IMR-90 (cell line): ENCODE measurements at regions not wholly inside any gene's neighbourhood (a gene's known extent, or its start where the extent isn't known, plus 50 kb on each side); places are given as distances from the start of the nearest gene placed in this dataset.

Experiments used
- ATAC-seq: fragments of 200-7000 bp; cut with Tn5 transposase; 2 replicates; pipeline ENCODE4 v1.9.1; 2020; ENCODE audit warnings: low read depth, mild to moderate bottlenecking, moderate library complexity
- BruUV-seq: library from RNA; stranded (reverse); fragments of 400-500 nt; replicated peaks from 2 replicates; lab custom pipeline; 2021; lab: Mats Ljungman, UMichigan
- CTCF ChIA-PET: fragments of 300-600 bp; formaldehyde crosslinking; extraction: SDS; loops from one replicate; lab custom pipeline; 2021; ENCODE audit warnings: antibody characterized with exemption; lab: Yijun Ruan, JAX
- POLR2A ChIA-PET: fragments of 300-600 bp; sonication (Branson Sonifier 250); formaldehyde crosslinking; loops from one replicate; lab custom pipeline; 2022; ENCODE audit warnings: antibody characterized with exemption; ENCODE audit not compliant: unreplicated experiment; lab: Charles Lee
- DNase-seq: peaks from one replicate; pipeline ENCODE4 v3.0.0; 2013
- H2AFZ ChIP-seq: replicated peaks from 2 replicates; pipeline ENCODE3; 2013; ENCODE audit warnings: low read length, mild to moderate bottlenecking; ENCODE audit not compliant: poor library complexity
- H2AK5ac ChIP-seq: 2 replicates; pipeline ENCODE4 v1.6.1; 2013; ENCODE audit warnings: low read depth, low read length, inconsistent platforms
- H2AK9ac ChIP-seq: replicated peaks from 2 replicates; pipeline ENCODE3; 2013; ENCODE audit warnings: mild to moderate bottlenecking, low read depth, low read length, moderate library complexity; ENCODE audit not compliant: poor library complexity
- H2BK120ac ChIP-seq: 2 replicates; pipeline ENCODE4 v1.6.1; 2013; ENCODE audit warnings: low read depth, low read length, inconsistent platforms
- H2BK15ac ChIP-seq: 3 replicates; pipeline ENCODE4 v1.6.1; 2013; ENCODE audit warnings: low read depth, low read length, inconsistent platforms
- H2BK20ac ChIP-seq: 2 replicates; pipeline ENCODE4 v1.6.1; 2013; ENCODE audit warnings: low read depth, mild to moderate bottlenecking, inconsistent platforms, low read length, moderate library complexity
- H2BK5ac ChIP-seq: 2 replicates; pipeline ENCODE4 v1.6.1; 2013; ENCODE audit warnings: mild to moderate bottlenecking, low read depth, low read length, inconsistent platforms; ENCODE audit not compliant: poor library complexity, severe bottlenecking
- H3K14ac ChIP-seq: replicated peaks from 2 replicates; pipeline ENCODE4 v1.6.1; 2013; ENCODE audit warnings: low read depth, low read length, inconsistent platforms
- H3K18ac ChIP-seq: 2 replicates; pipeline ENCODE4 v1.6.1; 2013; ENCODE audit warnings: low read depth, low read length, control low read depth
- H3K23ac ChIP-seq: 2 replicates; pipeline ENCODE4 v1.6.1; 2013; ENCODE audit warnings: low read depth, low read length, inconsistent platforms
- H3K27ac ChIP-seq: 2 replicates; pipeline ENCODE4 v1.5.1; 2013; ENCODE audit warnings: mild to moderate bottlenecking, control low read depth, low read length; ENCODE audit not compliant: insufficient read depth
- H3K27me3 ChIP-seq: 2 replicates; pipeline ENCODE4 v1.6.1; 2013; ENCODE audit warnings: low read length; ENCODE audit not compliant: control insufficient read depth, insufficient read depth
- H3K36me3 ChIP-seq: 2 replicates; pipeline ENCODE4 v1.6.1; 2013; ENCODE audit warnings: low read length, mixed read lengths; ENCODE audit not compliant: control insufficient read depth, insufficient read depth
- H3K4ac ChIP-seq: 2 replicates; pipeline ENCODE4 v1.6.1; 2013; ENCODE audit warnings: low read depth, low read length, inconsistent platforms
- H3K4me1 ChIP-seq: 2 replicates; pipeline ENCODE4 v1.6.1; 2013; ENCODE audit warnings: low read length, mixed read lengths; ENCODE audit not compliant: control insufficient read depth, insufficient read depth
- H3K4me2 ChIP-seq: 2 replicates; pipeline ENCODE4 v1.6.1; 2013; ENCODE audit warnings: low read depth, mild to moderate bottlenecking, control low read depth, low read length, moderate library complexity
- H3K4me3 ChIP-seq: 2 replicates; pipeline ENCODE4 v1.5.1; 2013; ENCODE audit warnings: low read depth, mild to moderate bottlenecking, control low read depth, low read length, moderate library complexity; ENCODE audit not compliant: insufficient read depth
- H3K56ac ChIP-seq: 2 replicates; pipeline ENCODE4 v1.6.1; 2013; ENCODE audit warnings: low read length, inconsistent platforms; ENCODE audit not compliant: insufficient read depth; ENCODE audit errors: extremely low read depth
- H3K79me1 ChIP-seq, 2 experiments: 2 replicates each; pipeline ENCODE4 v1.6.1; 2013; ENCODE audit warnings: low read length in 2 of 2, inconsistent platforms in 1 of 2, low read depth in 1 of 2
- H3K9ac ChIP-seq: 2 replicates; pipeline ENCODE4 v1.6.1; 2013; ENCODE audit warnings: low read depth, low read length, control low read depth
- H3K9me1 ChIP-seq: 2 replicates; pipeline ENCODE4 v1.6.1; 2013; ENCODE audit warnings: low read length, inconsistent platforms; ENCODE audit not compliant: insufficient read depth
- H3K9me3 ChIP-seq: 2 replicates; pipeline ENCODE4 v1.6.1; 2013; ENCODE audit warnings: low read length; ENCODE audit not compliant: control insufficient read depth, insufficient read depth
- H4K20me1 ChIP-seq: 2 replicates; pipeline ENCODE4 v1.6.1; 2013; ENCODE audit warnings: low read length, inconsistent platforms; ENCODE audit not compliant: insufficient read depth
- H4K5ac ChIP-seq: 2 replicates; pipeline ENCODE4 v1.6.1; 2013; ENCODE audit warnings: mild to moderate bottlenecking, low read depth, low read length, control low read depth
- H4K8ac ChIP-seq, 2 experiments: 2 replicates each; pipeline ENCODE4 v1.6.1; 2013; ENCODE audit warnings: low read depth in 2 of 2, low read length in 2 of 2, control low read depth in 1 of 2, inconsistent platforms in 1 of 2
- H4K91ac ChIP-seq: 2 replicates; pipeline ENCODE4 v1.6.1; 2013; ENCODE audit warnings: low read depth, low read length, inconsistent platforms; ENCODE audit not compliant: insufficient read depth
- BHLHE40 ChIP-seq: fragments of 150-350 bp; IDR thresholded peaks from 2 replicates; pipeline ENCODE4 v1.6.1; 2016; ENCODE audit warnings: mild to moderate bottlenecking, low read depth, low read length
- CEBPB ChIP-seq: IDR thresholded peaks from 2 replicates; pipeline ENCODE4 v1.6.1; 2012; ENCODE audit warnings: low read depth, low read length, improper control_type of control experiment
- CHD1 ChIP-seq: IDR thresholded peaks from 2 replicates; pipeline ENCODE4 v1.6.1; 2012; ENCODE audit warnings: low read depth, low read length, improper control_type of control experiment
- FOS ChIP-seq: fragments of 150-350 bp; IDR thresholded peaks from 2 replicates; pipeline ENCODE4 v1.6.1; 2016; ENCODE audit warnings: low read depth, low read length
- MAFK ChIP-seq: IDR thresholded peaks from 2 replicates; pipeline ENCODE4 v1.6.1; 2012; ENCODE audit warnings: low read depth, low read length, improper control_type of control experiment
- MAZ ChIP-seq: IDR thresholded peaks from 2 replicates; pipeline ENCODE4 v1.6.1; 2012; ENCODE audit warnings: low read depth, mild to moderate bottlenecking, low read length, improper control_type of control experiment, moderate library complexity, borderline replicate concordance
- MXI1 ChIP-seq: IDR thresholded peaks from 2 replicates; pipeline ENCODE4 v1.6.1; 2012; ENCODE audit warnings: low read depth, mild to moderate bottlenecking, low read length, moderate library complexity, borderline replicate concordance
- NFE2L2 ChIP-seq: fragments of 150-350 bp; IDR thresholded peaks from 2 replicates; pipeline ENCODE4 v1.6.1; 2016; ENCODE audit warnings: low read depth, mild to moderate bottlenecking, low read length
- POLR2A ChIP-seq: IDR thresholded peaks from 2 replicates; pipeline ENCODE4 v1.6.1; 2012; ENCODE audit warnings: mild to moderate bottlenecking, low read depth, low read length
- RAD21 ChIP-seq: IDR thresholded peaks from 2 replicates; pipeline ENCODE4 v1.6.1; 2012; ENCODE audit warnings: low read length, improper control_type of control experiment
- RCOR1 ChIP-seq: IDR thresholded peaks from 2 replicates; pipeline ENCODE4 v1.6.1; 2012; ENCODE audit warnings: mild to moderate bottlenecking, low read length, improper control_type of control experiment; ENCODE audit not compliant: insufficient replicate concordance
- RFX5 ChIP-seq: IDR thresholded peaks from 2 replicates; pipeline ENCODE4 v1.8.0; 2012; ENCODE audit warnings: low read depth, mild to moderate bottlenecking, low read length, moderate library complexity
- SMC3 ChIP-seq: fragments of 150-350 bp; IDR thresholded peaks from 2 replicates; pipeline ENCODE4 v1.6.1; 2016; ENCODE audit warnings: low read depth, mild to moderate bottlenecking, antibody characterized with exemption, low read length, moderate library complexity
- WGBS, 2 experiments: methylation state at CpG; one replicate each; pipeline versions ENCODE4 v1.1.5 to v1.1.7; 2013; ENCODE audit warnings: missing lambda C conversion rate in 2 of 2; ENCODE audit not compliant: insufficient read length in 1 of 2; ENCODE audit errors: extremely low coverage in 2 of 2; 5-methylcytosine and 5-hydroxymethylcytosine counted together
- dilution Hi-C: fragments of 300-500 bp; cut with HindIII; formaldehyde crosslinking; loops from one replicate; pipeline ENCODE4 v1.14.3; 2018; ENCODE audit warnings: low sequenced_read_pairs; ENCODE audit not compliant: unreplicated experiment
- in situ Hi-C: fragments of 300-500 bp; cut with MboI; formaldehyde crosslinking; loops from 3 replicates; pipeline ENCODE4 v1.14.3; 2019; ENCODE audit warnings: low sequenced_read_pairs, inconsistent platforms, mixed read lengths
- intact Hi-C: fragments of 100-400 bp; cut with micrococcal nuclease; formaldehyde crosslinking; loops from 2 replicates; pipeline ENCODE4 v1.10.0; 2022
- TF ChIP-seq, protein P1 (sequence below): fragments of 150-350 bp; IDR thresholded peaks from 2 replicates; pipeline ENCODE4 v1.6.1; 2017; ENCODE audit warnings: mild to moderate bottlenecking, antibody characterized with exemption, low read length, low read depth
- TF ChIP-seq, protein P2 (sequence below): conservative IDR thresholded peaks from 2 replicates; pipeline ENCODE4 v1.5.1; 2012; ENCODE audit warnings: mild to moderate bottlenecking, low read depth, low read length, improper control_type of control experiment
- TF ChIP-seq, protein P3 (sequence below): fragments of 150-350 bp; IDR thresholded peaks from 2 replicates; pipeline ENCODE4 v1.6.1; 2016; ENCODE audit warnings: low read depth, mild to moderate bottlenecking, low read length, moderate library complexity, borderline replicate concordance

DNA sequence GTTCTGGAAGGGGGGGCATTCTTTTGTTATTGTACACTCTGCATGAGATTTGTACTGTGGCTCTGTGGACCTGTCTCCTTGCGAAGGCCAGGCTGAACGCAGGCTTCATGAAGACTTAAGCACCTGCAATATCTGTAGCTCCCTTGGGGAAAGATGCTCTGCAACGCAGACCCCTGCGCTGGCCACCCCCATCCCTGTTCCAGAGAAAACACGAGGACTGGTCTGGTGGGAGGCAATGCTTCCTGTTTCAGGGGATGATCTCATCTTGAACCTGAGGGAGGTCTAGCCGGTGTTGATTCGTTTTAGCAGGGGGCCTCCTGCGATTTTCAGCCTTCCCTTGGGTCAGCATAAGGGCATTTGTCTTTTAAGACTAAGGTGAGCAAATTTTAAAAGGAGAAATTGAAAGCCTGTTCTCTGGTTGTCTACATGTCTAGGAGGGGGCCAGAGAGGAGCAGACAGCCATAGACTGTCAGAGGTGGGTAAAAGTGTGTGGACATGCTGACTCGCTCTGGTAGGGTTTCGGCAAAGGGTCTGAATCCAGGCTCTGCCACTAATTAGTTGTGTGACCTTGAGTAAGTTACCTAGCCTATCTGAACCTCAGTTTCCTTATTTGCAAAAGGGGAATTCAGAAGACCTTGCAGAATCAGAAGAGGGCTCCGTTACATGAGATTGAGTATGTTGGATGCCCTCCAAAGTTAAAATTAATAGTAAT lies 80.9 kb upstream of the RASGRF1 start:
- no peak overlapping the region for H2AK5ac ChIP-seq
- H3K36me3 ChIP-seq, result no peaks in the 10 kb centered on the region
- 14% methylated on average over 1 of the region's 11 CpGs; no CpG with 5 or more reads in 1 of the 2 experiments for WGBS, 2 experiments
- H3K4ac ChIP-seq, result no peak overlapping the region
- H3K9me1 ChIP-seq, result no peaks in the 10 kb centered on the region
- no peak for ATAC-seq
- H3K18ac ChIP-seq, result no peak overlapping the region
- H4K91ac ChIP-seq, result no peak overlapping the region
- no peak overlapping the region for H3K14ac ChIP-seq
- H3K4me3 ChIP-seq, result no peak overlapping the region
- H2BK5ac ChIP-seq, result no peak overlapping the region
- no peak for DNase-seq
- H3K79me1 ChIP-seq, result no peaks in the 10 kb centered on the region
- dilution Hi-C loops (no loop called here), intact Hi-C loops (no loop called here), in situ Hi-C loops (no loop called here)
- TF ChIP-seq FOS (no peak), MXI1 (no peak), RCOR1 (no peak), RAD21 (no peak), MAZ (no peak), SMC3 (no peak), NFE2L2 (no peak), POLR2A (no peak), CEBPB (no peak), BHLHE40 (no peak), MAFK (no peak), RFX5 (no peak), CHD1 (no peak)
- TF ChIP-seq, protein P1, sequence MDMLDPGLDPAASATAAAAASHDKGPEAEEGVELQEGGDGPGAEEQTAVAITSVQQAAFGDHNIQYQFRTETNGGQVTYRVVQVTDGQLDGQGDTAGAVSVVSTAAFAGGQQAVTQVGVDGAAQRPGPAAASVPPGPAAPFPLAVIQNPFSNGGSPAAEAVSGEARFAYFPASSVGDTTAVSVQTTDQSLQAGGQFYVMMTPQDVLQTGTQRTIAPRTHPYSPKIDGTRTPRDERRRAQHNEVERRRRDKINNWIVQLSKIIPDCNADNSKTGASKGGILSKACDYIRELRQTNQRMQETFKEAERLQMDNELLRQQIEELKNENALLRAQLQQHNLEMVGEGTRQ, result no peak
- TF ChIP-seq, protein P2, sequence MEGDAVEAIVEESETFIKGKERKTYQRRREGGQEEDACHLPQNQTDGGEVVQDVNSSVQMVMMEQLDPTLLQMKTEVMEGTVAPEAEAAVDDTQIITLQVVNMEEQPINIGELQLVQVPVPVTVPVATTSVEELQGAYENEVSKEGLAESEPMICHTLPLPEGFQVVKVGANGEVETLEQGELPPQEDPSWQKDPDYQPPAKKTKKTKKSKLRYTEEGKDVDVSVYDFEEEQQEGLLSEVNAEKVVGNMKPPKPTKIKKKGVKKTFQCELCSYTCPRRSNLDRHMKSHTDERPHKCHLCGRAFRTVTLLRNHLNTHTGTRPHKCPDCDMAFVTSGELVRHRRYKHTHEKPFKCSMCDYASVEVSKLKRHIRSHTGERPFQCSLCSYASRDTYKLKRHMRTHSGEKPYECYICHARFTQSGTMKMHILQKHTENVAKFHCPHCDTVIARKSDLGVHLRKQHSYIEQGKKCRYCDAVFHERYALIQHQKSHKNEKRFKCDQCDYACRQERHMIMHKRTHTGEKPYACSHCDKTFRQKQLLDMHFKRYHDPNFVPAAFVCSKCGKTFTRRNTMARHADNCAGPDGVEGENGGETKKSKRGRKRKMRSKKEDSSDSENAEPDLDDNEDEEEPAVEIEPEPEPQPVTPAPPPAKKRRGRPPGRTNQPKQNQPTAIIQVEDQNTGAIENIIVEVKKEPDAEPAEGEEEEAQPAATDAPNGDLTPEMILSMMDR, result no peak
- TF ChIP-seq, protein P3, sequence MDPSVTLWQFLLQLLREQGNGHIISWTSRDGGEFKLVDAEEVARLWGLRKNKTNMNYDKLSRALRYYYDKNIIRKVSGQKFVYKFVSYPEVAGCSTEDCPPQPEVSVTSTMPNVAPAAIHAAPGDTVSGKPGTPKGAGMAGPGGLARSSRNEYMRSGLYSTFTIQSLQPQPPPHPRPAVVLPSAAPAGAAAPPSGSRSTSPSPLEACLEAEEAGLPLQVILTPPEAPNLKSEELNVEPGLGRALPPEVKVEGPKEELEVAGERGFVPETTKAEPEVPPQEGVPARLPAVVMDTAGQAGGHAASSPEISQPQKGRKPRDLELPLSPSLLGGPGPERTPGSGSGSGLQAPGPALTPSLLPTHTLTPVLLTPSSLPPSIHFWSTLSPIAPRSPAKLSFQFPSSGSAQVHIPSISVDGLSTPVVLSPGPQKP, result no peak
- H2BK15ac ChIP-seq, result no peak overlapping the region
- H4K8ac ChIP-seq, result no peak overlapping the region
- no peak overlapping the region for H3K23ac ChIP-seq
- no peaks in the 10 kb centered on the region for H3K9me3 ChIP-seq
- BruUV-seq, result no TSS peak
- no peak overlapping the region for H2BK120ac ChIP-seq
- H3K27ac ChIP-seq, result no peak overlapping the region
- no peaks in the 10 kb centered on the region for H4K20me1 ChIP-seq
- H3K9ac ChIP-seq, result no peak overlapping the region
- H2AFZ ChIP-seq, result no peak overlapping the region
- H2AK9ac ChIP-seq, result no peak overlapping the region
- CTCF ChIA-PET, result no interaction called here
- no peak overlapping the region for H4K5ac ChIP-seq
- no peak overlapping the region for H3K56ac ChIP-seq
- no peak overlapping the region for H2BK20ac ChIP-seq
- POLR2A ChIA-PET, result no interaction called here
- peaks cover 18% of the 10 kb centered on the region for H3K27me3 ChIP-seq
- H3K4me1 ChIP-seq, result no peaks in the 10 kb centered on the region; the same call in 1 of the 2 replicates
- H3K4me2 ChIP-seq, result no peak overlapping the region
